ENCODE measurements at regions not wholly inside any gene's neighbourhood (a gene's known extent, or its start where the extent isn't known, plus 50 kb on each side); places are given as distances from the start of the nearest gene placed in this dataset.

DNA sequence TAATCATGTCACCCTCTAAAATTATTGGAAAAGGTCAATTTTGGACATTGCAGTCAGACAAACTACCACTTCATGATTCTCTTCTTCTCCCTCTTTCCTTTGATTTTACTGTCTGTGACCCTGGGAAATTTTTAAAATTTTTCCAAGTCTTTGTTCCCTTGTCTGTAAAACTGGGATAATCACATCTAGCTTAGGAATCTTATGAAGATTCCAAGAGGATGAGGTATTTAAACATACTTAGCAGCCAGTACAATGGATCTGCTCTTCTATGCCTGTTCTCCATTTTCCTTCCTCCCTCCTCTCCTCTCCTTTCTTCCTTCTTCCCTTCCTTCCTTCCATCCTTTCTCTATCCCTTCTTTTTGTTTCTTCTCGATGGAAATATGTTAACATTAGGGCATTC, 651.6 kb upstream of the MARCKS start:
- DNase-seq (ENCODE audit: extremely low spot score, unreplicated experiment), result no peak
- TF ChIP-seq, protein P1, sequence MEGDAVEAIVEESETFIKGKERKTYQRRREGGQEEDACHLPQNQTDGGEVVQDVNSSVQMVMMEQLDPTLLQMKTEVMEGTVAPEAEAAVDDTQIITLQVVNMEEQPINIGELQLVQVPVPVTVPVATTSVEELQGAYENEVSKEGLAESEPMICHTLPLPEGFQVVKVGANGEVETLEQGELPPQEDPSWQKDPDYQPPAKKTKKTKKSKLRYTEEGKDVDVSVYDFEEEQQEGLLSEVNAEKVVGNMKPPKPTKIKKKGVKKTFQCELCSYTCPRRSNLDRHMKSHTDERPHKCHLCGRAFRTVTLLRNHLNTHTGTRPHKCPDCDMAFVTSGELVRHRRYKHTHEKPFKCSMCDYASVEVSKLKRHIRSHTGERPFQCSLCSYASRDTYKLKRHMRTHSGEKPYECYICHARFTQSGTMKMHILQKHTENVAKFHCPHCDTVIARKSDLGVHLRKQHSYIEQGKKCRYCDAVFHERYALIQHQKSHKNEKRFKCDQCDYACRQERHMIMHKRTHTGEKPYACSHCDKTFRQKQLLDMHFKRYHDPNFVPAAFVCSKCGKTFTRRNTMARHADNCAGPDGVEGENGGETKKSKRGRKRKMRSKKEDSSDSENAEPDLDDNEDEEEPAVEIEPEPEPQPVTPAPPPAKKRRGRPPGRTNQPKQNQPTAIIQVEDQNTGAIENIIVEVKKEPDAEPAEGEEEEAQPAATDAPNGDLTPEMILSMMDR (conservative IDR thresholded peaks at IDR 0.05), result no peak
- Mint-ChIP-seq H3K27me3 (no peaks in the 10 kb centered on the region), H3K36me3 (no peaks in the 10 kb centered on the region), H3K9me3 (no peaks in the 10 kb centered on the region), H3K4me1 (ENCODE audit: unreplicated experiment) (peaks cover 15% of the 10 kb centered on the region), H3K4me3 (no peak overlapping the region), H3K27ac (no peak overlapping the region)

DNA sequence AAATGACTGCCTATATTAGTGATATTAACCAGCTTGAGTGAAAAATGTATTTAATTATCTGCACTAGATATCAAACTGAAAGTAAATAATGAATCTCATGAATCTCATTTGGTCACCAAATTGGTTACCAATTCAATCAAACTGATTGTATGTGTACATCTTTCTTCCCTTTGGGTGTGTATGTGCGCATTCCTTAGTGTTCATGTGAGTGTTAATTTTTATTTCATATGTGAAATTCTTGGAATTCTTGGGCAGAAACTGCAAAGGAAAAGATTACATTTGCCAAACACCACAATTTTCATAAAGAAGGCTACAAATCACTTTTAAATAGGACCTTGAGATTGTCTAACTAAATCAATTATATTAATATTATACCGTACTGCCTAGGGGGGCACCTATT, 648.4 kb upstream of the MARCKS start:
- Mint-ChIP-seq H3K27ac (no peak overlapping the region), H3K4me3 (no peak overlapping the region), H3K27me3 (no peaks in the 10 kb centered on the region), H3K9me3 (no peaks in the 10 kb centered on the region), H3K36me3 (no peaks in the 10 kb centered on the region), H3K4me1 (ENCODE audit: unreplicated experiment) (peaks cover 6% of the 10 kb centered on the region)
- TF ChIP-seq, protein P1 (conservative IDR thresholded peaks at IDR 0.05), result no peak
- no peak for DNase-seq (ENCODE audit: extremely low spot score, unreplicated experiment)

DNA sequence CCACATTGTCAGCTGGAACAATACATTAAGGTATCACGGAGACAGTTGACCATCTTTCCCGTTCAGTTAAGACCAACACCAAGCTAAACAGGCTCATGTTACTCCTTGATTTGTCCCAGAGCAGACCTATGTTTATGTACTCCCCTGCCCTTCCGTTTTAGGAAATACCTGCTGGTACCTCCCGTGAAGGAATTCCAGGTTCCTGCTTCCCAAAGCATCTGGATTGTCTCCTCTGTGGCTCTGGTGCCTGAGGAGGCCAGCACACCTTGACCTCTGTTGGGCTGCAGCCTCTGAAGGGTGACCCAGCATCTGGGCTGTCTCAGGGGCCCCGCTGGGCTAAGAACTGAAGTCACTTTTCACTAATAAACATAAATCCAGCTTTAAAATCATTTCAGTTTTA, 647.8 kb upstream of the MARCKS start:
- no peak for DNase-seq (ENCODE audit: extremely low spot score, unreplicated experiment)

DNA sequence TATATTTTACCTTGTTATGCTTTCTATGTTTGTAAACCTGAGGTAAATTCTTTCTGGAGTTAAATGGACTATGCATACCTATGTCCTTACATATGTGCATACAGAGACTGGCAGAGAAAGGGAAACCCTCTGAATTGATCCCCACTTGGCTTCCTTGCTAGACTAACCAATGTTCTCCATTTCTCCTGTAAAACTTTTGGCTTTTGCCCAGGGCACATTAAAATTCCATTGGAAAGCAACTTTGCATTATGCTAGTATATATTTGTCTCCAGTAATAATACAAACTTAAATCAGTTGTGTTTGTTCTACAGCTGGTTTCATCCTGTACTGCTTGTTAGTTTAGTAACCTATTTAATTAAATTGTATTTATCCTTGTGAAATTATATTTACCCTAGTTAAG, 646.0 kb upstream of the MARCKS start:
- no peak overlapping the region for H3K4me3 Mint-ChIP-seq
- no peak overlapping the region for H3K27ac Mint-ChIP-seq
- TF ChIP-seq, protein P1 (conservative IDR thresholded peaks at IDR 0.05), result no peak
- no peaks in the 10 kb centered on the region for H3K27me3 Mint-ChIP-seq
- no peaks in the 10 kb centered on the region for H3K9me3 Mint-ChIP-seq
- H3K4me1 Mint-ChIP-seq (ENCODE audit: unreplicated experiment), result peaks cover 6% of the 10 kb centered on the region
- H3K36me3 Mint-ChIP-seq, result no peaks in the 10 kb centered on the region
- DNase-seq (ENCODE audit: extremely low spot score, unreplicated experiment), result no peak

More for the DNA sequence above, 647.8 kb upstream of the MARCKS start:
- Mint-ChIP-seq H3K9me3 (no peaks in the 10 kb centered on the region), H3K27me3 (no peaks in the 10 kb centered on the region), H3K27ac (no peak overlapping the region), H3K4me1 (ENCODE audit: unreplicated experiment) (peaks cover 6% of the 10 kb centered on the region), H3K4me3 (no peak overlapping the region), H3K36me3 (no peaks in the 10 kb centered on the region)
- TF ChIP-seq, protein P1 (conservative IDR thresholded peaks at IDR 0.05), result no peak

DNA sequence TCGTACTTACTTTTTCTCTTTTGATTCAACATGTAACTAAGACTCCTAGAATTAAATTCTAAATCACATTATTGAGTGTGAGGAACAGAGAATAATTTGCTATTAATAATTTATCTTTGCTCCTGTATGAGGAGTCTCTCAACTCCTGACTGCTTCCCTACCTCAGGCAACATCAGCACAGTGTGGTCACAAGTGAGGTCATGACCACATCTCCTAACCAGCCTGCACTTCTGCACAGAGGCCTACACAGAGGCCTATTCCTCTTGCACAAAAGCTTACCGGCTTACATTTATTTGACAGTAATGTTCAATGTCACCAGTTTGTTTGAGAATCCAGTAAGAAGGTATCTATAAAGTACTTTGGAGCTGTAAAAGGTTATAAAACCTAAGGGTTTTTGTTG, 637.4 kb upstream of the MARCKS start:
- H3K27ac Mint-ChIP-seq, result no peak overlapping the region
- no peak overlapping the region for H3K4me3 Mint-ChIP-seq
- peaks cover 4% of the 10 kb centered on the region for H3K9me3 Mint-ChIP-seq
- no peaks in the 10 kb centered on the region for H3K4me1 Mint-ChIP-seq (ENCODE audit: unreplicated experiment)
- no peaks in the 10 kb centered on the region for H3K36me3 Mint-ChIP-seq
- TF ChIP-seq, protein P1 (conservative IDR thresholded peaks at IDR 0.05), result no peak
- H3K27me3 Mint-ChIP-seq, result no peaks in the 10 kb centered on the region
- DNase-seq (ENCODE audit: extremely low spot score, unreplicated experiment), result no peak

DNA sequence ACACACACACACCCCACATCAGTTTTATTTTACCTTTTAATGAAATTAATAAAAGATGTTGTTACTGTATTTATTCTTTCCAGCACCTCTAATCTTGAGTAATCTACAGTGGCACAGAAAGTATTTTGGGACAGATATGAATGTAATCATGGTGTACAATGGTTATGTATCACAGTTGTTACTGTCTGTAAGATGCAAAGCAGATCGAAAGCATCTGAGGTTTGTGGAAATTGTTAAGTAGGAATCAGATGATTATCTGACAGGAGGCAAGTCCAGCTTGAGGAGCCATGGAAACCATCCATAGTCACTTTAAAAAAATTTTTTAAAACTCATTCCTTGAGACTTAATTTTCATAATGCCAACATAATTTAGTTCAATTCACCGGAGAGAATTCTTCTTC, 636.3 kb upstream of the MARCKS start:
- no peaks in the 10 kb centered on the region for H3K4me1 Mint-ChIP-seq (ENCODE audit: unreplicated experiment)
- no peak overlapping the region for H3K4me3 Mint-ChIP-seq
- peaks cover 4% of the 10 kb centered on the region for H3K9me3 Mint-ChIP-seq
- no peak for DNase-seq (ENCODE audit: extremely low spot score, unreplicated experiment)
- TF ChIP-seq, protein P1 (conservative IDR thresholded peaks at IDR 0.05), result no peak
- H3K27me3 Mint-ChIP-seq, result no peaks in the 10 kb centered on the region
- no peaks in the 10 kb centered on the region for H3K36me3 Mint-ChIP-seq
- no peak overlapping the region for H3K27ac Mint-ChIP-seq
